ENCODE measurements at regions not wholly inside any gene's neighbourhood (a gene's known extent, or its start where the extent isn't known, plus 50 kb on each side); places are given as distances from the start of the nearest gene placed in this dataset.

DNA sequence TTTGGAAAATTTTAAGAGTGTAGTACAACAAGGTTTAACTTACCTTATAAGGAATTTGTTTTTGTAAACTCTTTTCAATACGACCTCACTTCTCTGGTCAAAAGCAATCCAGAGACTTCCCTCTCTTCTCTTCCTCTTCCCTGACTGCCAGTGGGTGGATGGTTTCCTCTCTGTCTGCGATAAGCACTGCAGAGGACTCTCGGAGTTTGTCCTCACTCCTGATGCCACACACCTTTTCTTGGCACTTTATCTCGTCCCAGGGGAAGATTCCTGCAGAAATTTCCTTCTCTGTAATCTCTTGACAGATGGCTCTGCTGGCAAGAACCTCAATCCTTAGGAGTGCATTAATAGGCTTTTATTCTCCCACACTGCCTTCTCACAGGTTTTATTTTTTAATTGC is 641.6 kb downstream of the NR2F1-AS1 start:
- TF ChIP-seq ZNF331 (CRISPR knock-in tag; IDR thresholded peaks at IDR 0.05; ENCODE audit: low read depth) (no peak), EZH2phosphoT487 (IDR thresholded peaks at IDR 0.05; ENCODE audit: unreplicated experiment) (no peak), EZH2 (IDR thresholded peaks at IDR 0.05; ENCODE audit: low read depth, unreplicated experiment) (no peak), JUNB (IDR thresholded peaks at IDR 0.05; ENCODE audit: unreplicated experiment) (no peak), STAT1 (IDR thresholded peaks at IDR 0.05; ENCODE audit: unreplicated experiment) (no peak)
- TF ChIP-seq, protein P1, sequence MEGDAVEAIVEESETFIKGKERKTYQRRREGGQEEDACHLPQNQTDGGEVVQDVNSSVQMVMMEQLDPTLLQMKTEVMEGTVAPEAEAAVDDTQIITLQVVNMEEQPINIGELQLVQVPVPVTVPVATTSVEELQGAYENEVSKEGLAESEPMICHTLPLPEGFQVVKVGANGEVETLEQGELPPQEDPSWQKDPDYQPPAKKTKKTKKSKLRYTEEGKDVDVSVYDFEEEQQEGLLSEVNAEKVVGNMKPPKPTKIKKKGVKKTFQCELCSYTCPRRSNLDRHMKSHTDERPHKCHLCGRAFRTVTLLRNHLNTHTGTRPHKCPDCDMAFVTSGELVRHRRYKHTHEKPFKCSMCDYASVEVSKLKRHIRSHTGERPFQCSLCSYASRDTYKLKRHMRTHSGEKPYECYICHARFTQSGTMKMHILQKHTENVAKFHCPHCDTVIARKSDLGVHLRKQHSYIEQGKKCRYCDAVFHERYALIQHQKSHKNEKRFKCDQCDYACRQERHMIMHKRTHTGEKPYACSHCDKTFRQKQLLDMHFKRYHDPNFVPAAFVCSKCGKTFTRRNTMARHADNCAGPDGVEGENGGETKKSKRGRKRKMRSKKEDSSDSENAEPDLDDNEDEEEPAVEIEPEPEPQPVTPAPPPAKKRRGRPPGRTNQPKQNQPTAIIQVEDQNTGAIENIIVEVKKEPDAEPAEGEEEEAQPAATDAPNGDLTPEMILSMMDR (conservative IDR thresholded peaks at IDR 0.05; ENCODE audit: low read depth in 2 of 2), result no peak
- TF ChIP-seq, protein P2, sequence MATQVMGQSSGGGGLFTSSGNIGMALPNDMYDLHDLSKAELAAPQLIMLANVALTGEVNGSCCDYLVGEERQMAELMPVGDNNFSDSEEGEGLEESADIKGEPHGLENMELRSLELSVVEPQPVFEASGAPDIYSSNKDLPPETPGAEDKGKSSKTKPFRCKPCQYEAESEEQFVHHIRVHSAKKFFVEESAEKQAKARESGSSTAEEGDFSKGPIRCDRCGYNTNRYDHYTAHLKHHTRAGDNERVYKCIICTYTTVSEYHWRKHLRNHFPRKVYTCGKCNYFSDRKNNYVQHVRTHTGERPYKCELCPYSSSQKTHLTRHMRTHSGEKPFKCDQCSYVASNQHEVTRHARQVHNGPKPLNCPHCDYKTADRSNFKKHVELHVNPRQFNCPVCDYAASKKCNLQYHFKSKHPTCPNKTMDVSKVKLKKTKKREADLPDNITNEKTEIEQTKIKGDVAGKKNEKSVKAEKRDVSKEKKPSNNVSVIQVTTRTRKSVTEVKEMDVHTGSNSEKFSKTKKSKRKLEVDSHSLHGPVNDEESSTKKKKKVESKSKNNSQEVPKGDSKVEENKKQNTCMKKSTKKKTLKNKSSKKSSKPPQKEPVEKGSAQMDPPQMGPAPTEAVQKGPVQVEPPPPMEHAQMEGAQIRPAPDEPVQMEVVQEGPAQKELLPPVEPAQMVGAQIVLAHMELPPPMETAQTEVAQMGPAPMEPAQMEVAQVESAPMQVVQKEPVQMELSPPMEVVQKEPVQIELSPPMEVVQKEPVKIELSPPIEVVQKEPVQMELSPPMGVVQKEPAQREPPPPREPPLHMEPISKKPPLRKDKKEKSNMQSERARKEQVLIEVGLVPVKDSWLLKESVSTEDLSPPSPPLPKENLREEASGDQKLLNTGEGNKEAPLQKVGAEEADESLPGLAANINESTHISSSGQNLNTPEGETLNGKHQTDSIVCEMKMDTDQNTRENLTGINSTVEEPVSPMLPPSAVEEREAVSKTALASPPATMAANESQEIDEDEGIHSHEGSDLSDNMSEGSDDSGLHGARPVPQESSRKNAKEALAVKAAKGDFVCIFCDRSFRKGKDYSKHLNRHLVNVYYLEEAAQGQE (IDR thresholded peaks at IDR 0.05; ENCODE audit: unreplicated experiment), result no peak

All from GM23338 (cell line).